ENCODE measurements at regions not wholly inside any gene's neighbourhood (a gene's known extent, or its start where the extent isn't known, plus 50 kb on each side); places are given as distances from the start of the nearest gene placed in this dataset.

DNA sequence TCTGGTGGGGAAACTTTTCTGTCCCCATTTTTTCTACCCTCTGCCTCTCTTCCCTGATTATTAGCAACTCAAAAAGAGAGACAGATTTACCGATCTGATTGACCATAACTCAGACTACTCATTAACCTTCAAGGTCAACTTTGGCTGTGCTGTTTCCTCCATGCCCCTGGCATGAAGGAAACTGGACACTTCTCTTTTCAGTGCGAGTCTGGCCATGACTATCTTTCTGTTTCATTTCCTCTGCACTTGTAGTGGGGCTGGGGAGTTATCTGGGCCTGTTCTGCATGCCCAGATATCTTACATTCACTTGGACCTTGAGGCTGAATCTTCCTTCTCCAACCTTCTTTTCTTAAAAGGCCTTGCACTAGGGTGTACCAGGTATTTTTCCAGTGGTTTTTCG is 76.9 kb upstream of the SLCO2A1 start:
- no peak overlapping the region for H3K4me2 ChIP-seq
- no peak overlapping the region for H3K4me3 ChIP-seq
- no peaks in the 10 kb centered on the region for H3K36me3 ChIP-seq (replicated peaks; ENCODE audit: insufficient read depth, low read depth)
- H3K9me3 ChIP-seq (ENCODE audit: low read depth), result no peaks in the 10 kb centered on the region
- no peak for DNase-seq (ENCODE audit: low spot score)
- H3K79me2 ChIP-seq, result no peaks in the 10 kb centered on the region
- H4K20me1 ChIP-seq (ENCODE audit: insufficient read depth, poor library complexity, severe bottlenecking), result no peaks in the 10 kb centered on the region
- H3K9me2 ChIP-seq (replicated peaks; ENCODE audit: insufficient read depth), result no peaks in the 10 kb centered on the region
- H3K4me1 ChIP-seq (ENCODE audit: insufficient read depth), result no peaks in the 10 kb centered on the region
- no peaks in the 10 kb centered on the region for H3K27me3 ChIP-seq
- 95% methylated on average over 3 of the region's 3 CpGs for WGBS (ENCODE audit: low lambda C conversion rate, missing lambda C conversion rate)
- H3K27ac ChIP-seq, result no peak overlapping the region
- TF ChIP-seq EZH2phosphoT487 (IDR thresholded peaks at IDR 0.05; ENCODE audit: low read depth, severe bottlenecking, unreplicated experiment), result no peak
- H2AFZ ChIP-seq, result no peak overlapping the region

DNA sequence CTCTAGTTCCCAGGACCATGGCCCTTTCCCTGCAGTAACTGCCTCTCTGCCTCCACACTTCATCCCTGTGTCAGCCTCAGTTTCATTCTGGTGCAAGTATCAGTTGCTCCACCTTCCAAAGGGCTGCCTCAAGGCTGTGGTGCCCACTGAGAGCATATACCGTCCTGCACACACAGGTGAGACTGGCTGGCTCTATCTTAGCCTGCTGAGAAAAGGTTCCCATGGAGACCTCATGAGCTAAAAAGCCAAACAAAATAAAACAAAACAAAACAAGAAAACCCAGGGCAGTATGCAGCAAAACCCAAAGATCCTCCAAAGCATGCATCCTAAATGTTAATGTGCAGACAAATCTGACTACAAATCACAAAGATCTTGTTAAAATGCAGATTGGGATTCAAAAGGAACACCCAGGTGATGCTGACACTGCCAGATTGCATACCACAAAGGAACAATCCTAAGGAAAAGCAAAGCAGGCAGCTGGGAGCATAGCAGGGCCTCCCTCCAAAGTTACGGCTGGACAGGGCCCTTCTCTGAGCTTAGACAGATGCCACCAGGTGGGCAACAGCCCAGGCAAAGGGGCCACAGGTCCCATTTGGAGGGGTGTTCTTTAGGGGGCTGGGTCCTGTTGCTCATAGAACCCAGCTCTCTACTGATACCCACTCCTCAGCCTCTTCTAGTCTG is 76.3 kb upstream of the SLCO2A1 start:
- no peaks in the 10 kb centered on the region for H3K79me2 ChIP-seq
- H3K36me3 ChIP-seq (replicated peaks; ENCODE audit: insufficient read depth, low read depth), result no peaks in the 10 kb centered on the region
- no peaks in the 10 kb centered on the region for H3K9me3 ChIP-seq (ENCODE audit: low read depth)
- H4K20me1 ChIP-seq (ENCODE audit: insufficient read depth, poor library complexity, severe bottlenecking), result no peaks in the 10 kb centered on the region
- DNase-seq (ENCODE audit: low spot score), result no peak
- no peak overlapping the region for H2AFZ ChIP-seq
- no peaks in the 10 kb centered on the region for H3K27me3 ChIP-seq
- no peak overlapping the region for H3K27ac ChIP-seq
- WGBS (ENCODE audit: low lambda C conversion rate, missing lambda C conversion rate), result 95% methylated on average over 2 of the region's 2 CpGs
- TF ChIP-seq, protein P1, sequence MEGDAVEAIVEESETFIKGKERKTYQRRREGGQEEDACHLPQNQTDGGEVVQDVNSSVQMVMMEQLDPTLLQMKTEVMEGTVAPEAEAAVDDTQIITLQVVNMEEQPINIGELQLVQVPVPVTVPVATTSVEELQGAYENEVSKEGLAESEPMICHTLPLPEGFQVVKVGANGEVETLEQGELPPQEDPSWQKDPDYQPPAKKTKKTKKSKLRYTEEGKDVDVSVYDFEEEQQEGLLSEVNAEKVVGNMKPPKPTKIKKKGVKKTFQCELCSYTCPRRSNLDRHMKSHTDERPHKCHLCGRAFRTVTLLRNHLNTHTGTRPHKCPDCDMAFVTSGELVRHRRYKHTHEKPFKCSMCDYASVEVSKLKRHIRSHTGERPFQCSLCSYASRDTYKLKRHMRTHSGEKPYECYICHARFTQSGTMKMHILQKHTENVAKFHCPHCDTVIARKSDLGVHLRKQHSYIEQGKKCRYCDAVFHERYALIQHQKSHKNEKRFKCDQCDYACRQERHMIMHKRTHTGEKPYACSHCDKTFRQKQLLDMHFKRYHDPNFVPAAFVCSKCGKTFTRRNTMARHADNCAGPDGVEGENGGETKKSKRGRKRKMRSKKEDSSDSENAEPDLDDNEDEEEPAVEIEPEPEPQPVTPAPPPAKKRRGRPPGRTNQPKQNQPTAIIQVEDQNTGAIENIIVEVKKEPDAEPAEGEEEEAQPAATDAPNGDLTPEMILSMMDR (IDR thresholded peaks at IDR 0.05; ENCODE audit: poor library complexity), result no peak
- TF ChIP-seq EZH2 (IDR thresholded peaks at IDR 0.05; ENCODE audit: borderline replicate concordance) (no peak), EZH2phosphoT487 (IDR thresholded peaks at IDR 0.05; ENCODE audit: low read depth, severe bottlenecking, unreplicated experiment) (no peak)
- no peak overlapping the region for H3K4me3 ChIP-seq
- H3K9me2 ChIP-seq (replicated peaks; ENCODE audit: insufficient read depth), result no peaks in the 10 kb centered on the region
- H3K4me1 ChIP-seq (ENCODE audit: insufficient read depth), result no peaks in the 10 kb centered on the region
- H3K4me2 ChIP-seq, result no peak overlapping the region

DNA sequence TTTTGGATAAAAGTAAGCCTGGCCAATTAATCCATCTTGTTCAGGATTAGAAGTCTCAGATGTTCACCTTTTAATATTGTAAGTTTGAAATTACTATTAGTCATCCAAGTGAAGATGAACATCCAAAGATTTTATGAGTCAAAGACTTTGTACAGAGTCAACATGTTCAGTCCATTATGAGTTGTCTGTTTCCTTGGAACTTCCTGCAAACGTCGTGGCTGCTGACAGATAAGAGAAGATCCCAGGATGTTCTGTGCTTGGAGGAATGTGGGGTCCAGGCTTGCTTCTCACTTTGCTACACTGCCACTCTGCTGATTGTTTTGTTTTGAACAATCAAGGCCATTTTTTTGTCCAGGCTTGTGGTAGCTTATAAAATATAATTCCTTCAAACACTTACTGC is 74.3 kb upstream of the SLCO2A1 start:
- Histone ChIP-seq H2AFZ (no peak overlapping the region), H3K4me3 (no peak overlapping the region), H4K20me1 (ENCODE audit: insufficient read depth, poor library complexity, severe bottlenecking) (no peaks in the 10 kb centered on the region), H3K36me3 (replicated peaks; ENCODE audit: insufficient read depth, low read depth) (no peaks in the 10 kb centered on the region), H3K4me2 (no peak overlapping the region), H3K9me2 (replicated peaks; ENCODE audit: insufficient read depth) (no peaks in the 10 kb centered on the region), H3K27ac (no peak overlapping the region), H3K4me1 (ENCODE audit: insufficient read depth) (no peaks in the 10 kb centered on the region), H3K9me3 (ENCODE audit: low read depth) (no peaks in the 10 kb centered on the region), H3K79me2 (no peaks in the 10 kb centered on the region), H3K27me3 (no peaks in the 10 kb centered on the region)
- no peak for DNase-seq (ENCODE audit: low spot score)
- 47% methylated on average over 2 of the region's 2 CpGs for WGBS (ENCODE audit: low lambda C conversion rate, missing lambda C conversion rate)
- TF ChIP-seq EZH2phosphoT487 (IDR thresholded peaks at IDR 0.05; ENCODE audit: low read depth, severe bottlenecking, unreplicated experiment) (no peak), EZH2 (IDR thresholded peaks at IDR 0.05; ENCODE audit: borderline replicate concordance) (no peak)
- TF ChIP-seq, protein P1 (IDR thresholded peaks at IDR 0.05; ENCODE audit: poor library complexity), result no peak

DNA sequence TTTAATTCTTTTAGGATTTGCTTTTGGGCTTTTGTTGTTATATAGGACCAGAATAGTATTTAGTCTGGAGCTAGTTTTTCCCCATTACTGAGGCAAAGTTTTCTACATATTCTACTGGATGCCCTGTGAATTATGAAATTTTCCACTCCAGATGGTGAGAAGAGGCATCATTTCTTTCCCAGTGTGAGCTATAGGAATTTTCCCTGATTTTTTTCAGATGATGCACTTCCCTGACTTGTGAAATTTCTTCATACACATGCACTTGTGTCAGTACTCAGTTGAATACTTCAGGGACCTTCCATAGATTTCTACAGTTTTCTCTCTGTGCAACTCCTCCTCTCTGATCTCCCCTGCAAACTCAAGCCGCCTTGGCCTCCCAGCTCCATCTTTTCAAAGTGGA is 73.7 kb upstream of the SLCO2A1 start:
- no peaks in the 10 kb centered on the region for H3K9me2 ChIP-seq (replicated peaks; ENCODE audit: insufficient read depth)
- H3K27ac ChIP-seq, result no peak overlapping the region
- H3K4me3 ChIP-seq, result no peak overlapping the region
- H3K27me3 ChIP-seq, result no peaks in the 10 kb centered on the region
- H3K4me1 ChIP-seq (ENCODE audit: insufficient read depth), result no peaks in the 10 kb centered on the region
- no peaks in the 10 kb centered on the region for H4K20me1 ChIP-seq (ENCODE audit: insufficient read depth, poor library complexity, severe bottlenecking)
- H3K9me3 ChIP-seq (ENCODE audit: low read depth), result no peaks in the 10 kb centered on the region
- DNase-seq (ENCODE audit: low spot score), result no peak
- no peak overlapping the region for H3K4me2 ChIP-seq
- H2AFZ ChIP-seq, result no peak overlapping the region
- H3K36me3 ChIP-seq (replicated peaks; ENCODE audit: insufficient read depth, low read depth), result no peaks in the 10 kb centered on the region
- H3K79me2 ChIP-seq, result no peaks in the 10 kb centered on the region
- 94% methylated on average over 1 of the region's 1 CpG for WGBS (ENCODE audit: low lambda C conversion rate, missing lambda C conversion rate)
- TF ChIP-seq EZH2 (IDR thresholded peaks at IDR 0.05; ENCODE audit: borderline replicate concordance), result no peak
- no peak for TF ChIP-seq EZH2phosphoT487 (IDR thresholded peaks at IDR 0.05; ENCODE audit: low read depth, severe bottlenecking, unreplicated experiment)
- TF ChIP-seq, protein P1 (IDR thresholded peaks at IDR 0.05; ENCODE audit: poor library complexity), result no peak
